Kasumi-1 (cell line): ENCODE measurements at regions not wholly inside any gene's neighbourhood (a gene's known extent, or its start where the extent isn't known, plus 50 kb on each side); places are given as distances from the start of the nearest gene placed in this dataset.

Experiments
- DNase-seq, 2 experiments: peaks; one replicate each; lab custom pipeline; 2025; lab: John Stamatoyannopoulos, UW

GRCh38 chr10:30793093-30793492 is 163.5 kb upstream of the LYZL2 start:
- no peak for DNase-seq

DNA sequence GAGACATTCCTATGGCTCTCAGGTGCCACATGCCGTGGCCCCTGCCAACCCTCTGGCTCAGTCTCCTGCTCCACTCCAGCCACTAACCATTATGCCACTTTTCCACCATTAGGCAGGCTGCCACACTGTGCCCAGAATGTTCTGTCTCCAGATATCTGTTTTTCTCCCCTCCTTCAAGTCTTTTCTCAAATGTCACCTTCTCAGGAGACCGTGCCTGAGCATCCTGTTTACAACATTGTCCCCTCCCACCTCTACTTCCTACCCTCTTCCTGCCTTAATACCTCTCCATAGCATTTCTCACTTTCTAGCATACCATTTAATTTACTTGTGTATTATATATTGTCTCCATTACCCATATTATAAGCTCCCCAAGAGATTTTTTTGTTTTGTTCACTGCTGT is 162.5 kb upstream of the LYZL2 start:
- DNase-seq: no peak

GRCh38 chr10:30791197-30791611 is 161.7 kb upstream of the LYZL2 start:
- DNase-seq: no peak

DNA sequence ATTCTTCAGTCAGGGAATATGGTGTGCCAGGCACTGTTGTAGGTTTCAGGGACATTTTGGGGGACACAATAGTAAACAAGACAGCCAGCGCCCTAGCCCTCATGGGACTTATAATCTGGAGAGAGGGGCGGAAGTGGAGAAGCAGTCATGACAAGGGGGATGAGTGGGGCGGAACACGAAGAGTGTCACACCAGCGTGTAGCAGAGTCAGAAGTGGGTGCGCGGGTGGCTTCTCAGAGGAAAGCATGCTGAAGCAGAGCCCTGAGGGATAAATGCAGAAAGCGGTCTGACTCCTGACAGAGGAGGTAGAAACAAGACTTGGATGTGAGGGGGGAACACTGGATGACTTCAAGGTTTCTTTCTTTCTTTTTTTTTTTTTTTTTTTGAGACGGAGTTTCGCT is 160.3 kb upstream of the LYZL2 start:
- DNase-seq: no peak

DNA sequence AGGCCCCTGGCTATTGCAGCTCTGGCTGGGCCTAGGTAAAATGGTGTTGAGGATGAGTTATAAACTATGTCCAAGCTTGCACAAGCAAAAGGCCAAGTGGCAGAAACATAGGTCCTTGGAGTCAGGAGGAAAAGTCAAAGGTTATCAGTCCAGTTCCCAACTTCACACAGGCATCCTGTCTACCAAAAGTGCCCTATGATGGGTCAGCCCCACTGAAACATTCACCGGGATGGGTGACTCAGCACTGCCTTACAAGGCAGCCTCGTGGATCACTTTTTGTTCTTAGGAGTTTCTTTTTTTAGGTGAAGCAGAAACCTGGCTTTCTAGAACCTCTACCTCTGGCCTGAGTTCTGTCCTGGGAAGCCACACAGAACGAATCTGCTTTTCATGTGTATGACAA is 158.8 kb upstream of the LYZL2 start:
- DNase-seq: no peak

DNA sequence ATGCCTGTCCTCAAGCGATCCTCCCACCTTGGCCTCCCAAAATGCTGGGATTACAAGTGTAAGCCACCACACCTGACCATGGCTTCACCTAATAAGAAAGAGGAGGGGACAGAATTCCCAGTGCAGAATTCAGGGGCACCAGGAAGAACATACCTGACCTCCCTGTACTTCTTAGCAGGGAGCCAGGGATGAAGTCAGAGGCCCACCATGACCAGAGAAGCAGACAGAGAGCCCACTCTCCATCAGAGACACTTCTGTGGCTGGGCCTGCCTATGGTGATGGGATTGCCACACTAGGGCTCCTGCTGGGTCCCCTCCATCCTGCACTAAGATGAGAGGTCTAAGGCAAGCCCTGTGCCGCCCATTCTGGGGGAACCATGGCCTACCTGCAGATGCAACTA is 157.4 kb upstream of the LYZL2 start:
- no peak for DNase-seq

DNA sequence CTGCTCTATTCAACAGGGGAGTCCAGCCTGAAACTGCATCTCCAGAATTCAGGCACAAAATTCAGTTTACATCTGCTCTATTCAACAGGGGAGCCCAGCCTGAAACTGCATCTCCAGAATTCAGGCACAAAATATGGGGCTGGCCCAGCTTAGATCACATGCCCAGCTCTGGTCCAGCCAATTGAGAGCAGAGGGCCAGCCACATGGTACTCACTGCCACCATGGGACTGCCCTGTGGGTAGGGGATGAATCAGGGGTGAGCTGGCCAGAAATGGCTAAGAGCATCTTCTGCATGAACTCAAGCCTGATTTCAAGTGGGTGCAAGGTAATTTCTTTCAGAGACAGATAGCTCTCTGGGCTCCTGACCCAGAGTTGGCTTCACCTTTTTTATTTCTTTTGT is 156.6 kb upstream of the LYZL2 start:
- DNase-seq: no peak

DNA sequence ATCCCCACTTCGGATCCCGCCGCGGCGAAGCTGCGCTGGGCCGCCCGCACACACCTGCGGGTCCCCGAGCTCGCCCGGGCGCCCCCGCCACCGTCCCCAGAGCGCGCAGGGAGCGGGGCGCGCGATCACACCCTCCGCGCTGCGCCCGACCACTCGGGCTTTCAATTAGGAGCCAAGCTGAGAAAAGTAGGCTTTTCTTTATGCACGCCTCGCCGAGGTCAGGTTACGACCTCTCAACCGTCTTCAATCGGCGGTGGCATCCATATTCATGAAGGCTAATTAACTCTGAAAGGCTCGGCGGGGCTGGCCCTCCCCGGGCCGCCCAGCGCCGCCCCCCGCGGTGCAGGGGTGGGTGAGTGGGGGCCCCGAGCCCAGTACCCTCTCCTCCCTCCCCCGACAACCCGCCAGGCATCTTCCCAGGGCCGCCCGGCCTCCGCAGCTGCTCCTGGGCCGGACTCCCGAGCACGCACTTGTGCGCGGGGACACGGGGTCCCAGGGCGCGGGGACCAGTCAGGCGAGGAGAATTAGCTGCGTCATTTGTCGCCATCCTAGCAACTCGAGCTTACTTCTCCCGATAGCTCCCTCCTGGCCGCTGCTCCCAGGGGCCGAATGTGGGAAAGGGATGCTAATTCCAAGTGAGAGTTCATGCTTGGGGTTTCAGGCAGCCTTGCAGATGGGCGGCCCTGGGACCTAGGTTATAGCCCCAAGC is 155.5 kb upstream of the LYZL2 start:
- peak; percentile 42 to 55 for DNase-seq

- peak; percentile 41 to 45 for DNase-seq
Measured at GRCh38 chr10:30784524-30784896, 155.0 kb upstream of the LYZL2 start.

GRCh38 chr10:30783939-30784501 is 154.5 kb upstream of the LYZL2 start:
- DNase-seq: peak; percentile 94 to 96

- DNase-seq: peak; percentile 89 to 92
Measured at GRCh38 chr10:30782537-30783461, 153.2 kb upstream of the LYZL2 start.

DNA sequence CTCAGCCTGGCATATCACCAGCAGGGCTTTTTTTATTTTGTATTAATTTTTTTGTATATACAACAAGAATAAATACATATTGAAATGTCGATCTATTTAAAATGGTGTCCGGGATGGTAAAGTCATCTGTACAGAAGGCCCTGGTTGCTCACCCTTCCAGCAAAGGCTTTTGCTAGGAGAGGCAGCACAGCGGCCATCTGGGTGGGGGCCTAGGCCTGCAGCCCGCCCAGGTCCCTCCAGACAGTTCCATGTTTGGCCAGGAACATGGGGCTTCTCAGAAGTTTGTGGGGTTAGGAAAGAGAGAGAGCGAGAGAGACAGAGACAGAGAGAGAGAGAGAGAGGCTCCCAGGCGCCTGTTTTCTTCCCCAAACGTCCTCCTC is 152.6 kb upstream of the LYZL2 start:
- no peak for DNase-seq

- DNase-seq: no peak
Measured at GRCh38 chr10:30781670-30782121, 152.1 kb upstream of the LYZL2 start.

- peak in 1 of 2 experiments; percentile 11 for DNase-seq
Measured at GRCh38 chr10:30778769-30779168, 149.2 kb upstream of the LYZL2 start.

- DNase-seq: no peak
Measured at GRCh38 chr10:30775779-30776591, 146.4 kb upstream of the LYZL2 start.

- DNase-seq: no peak
Measured at GRCh38 chr10:30774261-30774660, 144.7 kb upstream of the LYZL2 start.

GRCh38 chr10:30773501-30773900 is 143.9 kb upstream of the LYZL2 start:
- DNase-seq: no peak

GRCh38 chr10:30770816-30771215 is 141.3 kb upstream of the LYZL2 start:
- no peak for DNase-seq

DNA sequence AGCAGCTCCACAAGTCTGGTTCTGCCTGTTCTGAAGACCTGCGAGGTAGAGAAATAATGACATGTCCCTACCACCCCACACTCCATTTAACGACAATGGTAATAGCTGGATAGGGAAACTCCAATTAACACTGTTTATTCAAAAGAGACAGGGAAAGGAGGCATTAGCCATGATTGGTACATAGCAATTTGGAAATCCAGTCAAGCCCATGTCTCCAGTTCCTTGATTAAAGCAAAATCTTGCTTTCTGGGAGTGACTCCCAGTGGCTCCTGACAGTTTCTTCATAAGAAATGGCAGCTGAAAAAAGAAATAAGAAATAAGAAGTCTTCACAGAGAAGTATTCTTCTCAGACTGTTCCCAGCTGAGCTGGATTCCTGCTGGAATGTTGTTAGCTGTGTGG is 140.7 kb upstream of the LYZL2 start:
- no peak for DNase-seq

DNA sequence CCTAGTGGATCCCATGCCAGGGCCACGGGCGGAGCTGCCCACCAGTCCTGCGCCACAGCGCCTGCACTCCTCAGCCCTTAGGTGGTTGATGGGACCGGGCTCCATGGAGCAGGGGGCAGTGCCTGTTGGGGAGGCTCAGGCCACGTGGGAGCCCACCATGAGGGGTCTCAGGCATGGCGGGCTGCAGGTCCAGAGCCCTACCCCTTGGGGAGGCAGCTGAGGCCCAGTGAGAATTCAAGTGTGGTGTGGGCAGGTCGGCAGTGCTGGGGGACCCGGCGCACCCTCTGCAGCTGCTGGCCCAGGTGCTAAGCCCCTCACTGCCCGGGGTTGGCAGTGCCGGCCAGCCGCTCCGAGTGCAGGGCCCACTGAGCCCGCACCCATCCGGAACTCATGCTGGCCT is 139.8 kb upstream of the LYZL2 start:
- DNase-seq: no peak

- DNase-seq: no peak
Measured at GRCh38 chr10:30765616-30766015, 136.1 kb upstream of the LYZL2 start.

- no peak for DNase-seq
Measured at GRCh38 chr10:30765022-30765615, 135.6 kb upstream of the LYZL2 start.
